K562 (cell line): ENCODE measurements at regions not wholly inside any gene's neighbourhood (a gene's known extent, or its start where the extent isn't known, plus 50 kb on each side); places are given as distances from the start of the nearest gene placed in this dataset.

Experiments
- ATAC-seq: fragments of 200-7000 bp; cut with Tn5 transposase; 3 replicates; pipeline ENCODE4 v1.9.1; 2020; ENCODE audit warnings: moderate library complexity
- BruUV-seq: library from RNA; stranded (reverse); fragments of 400-500 nt; replicated peaks from 2 replicates; lab custom pipeline; 2021; lab: Mats Ljungman, UMichigan
- CTCF ChIA-PET: fragments of 300-600 bp; formaldehyde crosslinking; extraction: SDS; loops from one replicate; lab custom pipeline; 2021; ENCODE audit warnings: low intra/inter-chr PET ratio; lab: Yijun Ruan, JAX
- POLR2A ChIA-PET: fragments of 300-600, 350-650 bp; sonication (Branson Sonifier 250); formaldehyde crosslinking; extraction: SDS; loops from one replicate; lab custom pipeline; 2021; ENCODE audit warnings: antibody characterized with exemption, inconsistent platforms; lab: Yijun Ruan, JAX
- DNase-seq, 4 experiments: peaks; one replicate each; pipeline versions ENCODE4 v3.0.0 to v3.0.0-alpha.2; 2011 to 2018; ENCODE audit warnings: low spot score in 3 of 4, mixed read lengths in 3 of 4; ENCODE audit errors: extremely low read depth in 1 of 4
- FAIRE-seq: peaks from 2 replicates; lab custom pipeline; 2011; peaks lifted over from hg19 to GRCh38; lab: Jason Lieb, UNC
- H2AFZ ChIP-seq: 2 replicates; pipeline ENCODE4 v1.6.0; 2011; ENCODE audit warnings: low read depth, low read length, control low read depth, inconsistent platforms
- H3K27ac ChIP-seq: fragments of 200-600 bp; 3 replicates; pipeline ENCODE4 v1.8.0; 2011; ENCODE audit warnings: low read depth, mild to moderate bottlenecking, control low read depth, inconsistent platforms, low read length, moderate library complexity, mixed read lengths; ENCODE audit errors: extremely low read depth
- H3K27me3 ChIP-seq, 2 experiments: fragments of 300-600 bp in 1 of 2; 2 replicates in 1 of 2; 3 replicates in 1 of 2; pipeline versions ENCODE4 v1.6.0 to v1.8.0; 2011; ENCODE audit warnings: inconsistent platforms in 2 of 2, low read length in 2 of 2, mild to moderate bottlenecking in 1 of 2, mixed read lengths in 1 of 2, moderate library complexity in 1 of 2; ENCODE audit not compliant: control insufficient read depth in 2 of 2, insufficient read depth in 2 of 2
- H3K36me3 ChIP-seq: fragments of 300-600 bp; 3 replicates; pipeline ENCODE4 v1.8.0; 2011; ENCODE audit warnings: mild to moderate bottlenecking, low read length, inconsistent platforms; ENCODE audit not compliant: control insufficient read depth, insufficient read depth
- H3K4me1 ChIP-seq, 2 experiments: fragments of 200-600 bp in 1 of 2; replicated peaks in 1 of 2; 2 replicates in 1 of 2; 3 replicates in 1 of 2; pipeline versions ENCODE4 v1.5.1 to v1.8.0; 2011; ENCODE audit warnings: inconsistent platforms in 2 of 2, low read length in 2 of 2, mild to moderate bottlenecking in 1 of 2, mixed read lengths in 1 of 2, moderate library complexity in 1 of 2; ENCODE audit not compliant: control insufficient read depth in 2 of 2, insufficient read depth in 2 of 2
- H3K4me2 ChIP-seq: 2 replicates; pipeline ENCODE4 v1.6.1; 2011; ENCODE audit warnings: low read length, control low read depth, inconsistent platforms, mixed read lengths; ENCODE audit not compliant: insufficient read depth
- H3K4me3 ChIP-seq: fragments of 200-600 bp; sonication (generic), shearing (Covaris generic); 2 replicates; pipeline ENCODE4 v1.5.1; 2016; ENCODE audit warnings: control low read depth, inconsistent platforms
- H3K79me2 ChIP-seq: fragments of 200-600 bp; 3 replicates; pipeline ENCODE4 v1.8.0; 2011; ENCODE audit warnings: low read length, inconsistent platforms; ENCODE audit not compliant: control insufficient read depth, insufficient read depth
- H3K9ac ChIP-seq, 2 experiments: 2 replicates each; pipeline versions ENCODE4 v1.6.0 to v1.6.1; 2011; ENCODE audit warnings: low read depth in 2 of 2, low read length in 2 of 2, control low read depth in 1 of 2, inconsistent platforms in 1 of 2, mild to moderate bottlenecking in 1 of 2, mixed read lengths in 1 of 2; ENCODE audit not compliant: insufficient read depth in 1 of 2
- H3K9me1 ChIP-seq: one replicate; pipeline ENCODE4 v1.6.0; 2011; ENCODE audit warnings: inconsistent platforms, mild to moderate bottlenecking, low read length, moderate library complexity; ENCODE audit not compliant: control insufficient read depth, insufficient read depth
- H3K9me3 ChIP-seq: replicated peaks from 2 replicates; pipeline ENCODE4 v1.5.1; 2011; ENCODE audit warnings: low read depth, low read length, inconsistent platforms; ENCODE audit not compliant: control insufficient read depth, insufficient read depth
- H4K20me1 ChIP-seq: replicated peaks from 2 replicates; pipeline ENCODE4 v1.6.1; 2011; ENCODE audit warnings: low read length, inconsistent platforms, mixed read lengths; ENCODE audit not compliant: control insufficient read depth, insufficient read depth
- ASH1L ChIP-seq: fragments of 450-650 bp; IDR thresholded peaks from 2 replicates; pipeline ENCODE4 v1.6.1; 2018; ENCODE audit warnings: borderline replicate concordance, mild to moderate bottlenecking, low read depth; ENCODE audit not compliant: partially characterized antibody
- C11orf30 ChIP-seq: fragments of 450-650 bp; IDR thresholded peaks from 2 replicates; pipeline ENCODE4 v1.6.1; 2016; ENCODE audit warnings: low read depth, mild to moderate bottlenecking
- ETS2 ChIP-seq: IDR thresholded peaks from 2 replicates; pipeline ENCODE4 v1.6.1; 2016; ENCODE audit warnings: borderline replicate concordance, missing genetic modification characterization, mild to moderate bottlenecking, moderate library complexity, missing compliant biosample characterization; ENCODE audit not compliant: poor library complexity, severe bottlenecking
- FOS ChIP-seq: IDR thresholded peaks from 3 replicates; pipeline ENCODE4 v1.6.1; 2011; ENCODE audit not compliant: insufficient read length; ENCODE audit errors: extremely low read depth
- FOXJ2 ChIP-seq: fragments of 200-800 bp; sonication (Bioruptor generic); IDR thresholded peaks from 2 replicates; pipeline ENCODE4 v1.6.1; 2016; ENCODE audit warnings: missing genetic modification characterization, missing compliant biosample characterization
- GATAD2A ChIP-seq: fragments of 450-650 bp; IDR thresholded peaks from 2 replicates; pipeline ENCODE4 v1.6.1; 2017
- HMBOX1 ChIP-seq: sonication (generic); IDR thresholded peaks from 2 replicates; pipeline ENCODE4 v1.6.1; 2016
- POLR3A ChIP-seq: IDR thresholded peaks from 2 replicates; pipeline ENCODE4 v1.6.1; 2011; ENCODE audit warnings: borderline replicate concordance, mild to moderate bottlenecking, moderate library complexity; ENCODE audit not compliant: insufficient read length, insufficient read depth; ENCODE audit errors: extremely low read depth
- RAD51 ChIP-seq: fragments of 450-650 bp; IDR thresholded peaks from 2 replicates; pipeline ENCODE4 v1.7.1; 2016; ENCODE audit warnings: low read depth, mild to moderate bottlenecking, borderline replicate concordance
- SLC30A9 ChIP-seq: fragments of 250-450 bp; sonication (Bioruptor Pico); IDR thresholded peaks from 2 replicates; pipeline ENCODE4 v1.8.0; 2022; ENCODE audit warnings: mild to moderate bottlenecking, moderate library complexity
- SMARCB1 ChIP-seq: IDR thresholded peaks from 2 replicates; pipeline ENCODE4 v1.6.1; 2011; ENCODE audit warnings: improper control_type of control experiment, low read depth; ENCODE audit not compliant: insufficient read length
- STAT5A ChIP-seq: IDR thresholded peaks from 2 replicates; pipeline ENCODE4 v1.6.1; 2012; ENCODE audit warnings: low read length, inconsistent platforms, borderline replicate concordance
- TRIM28 ChIP-seq: fragments of 450-650 bp; IDR thresholded peaks from 2 replicates; pipeline ENCODE4 v1.6.1; 2017
- XRCC5 ChIP-seq: fragments of 200-400 bp; formaldehyde crosslinking; IDR thresholded peaks from 2 replicates; pipeline ENCODE4 v1.6.1; 2017; ENCODE audit warnings: low read depth, mild to moderate bottlenecking, low read length
- ZNF551 ChIP-seq: fragments of 250-450 bp; sonication (Bioruptor Pico); IDR thresholded peaks from 2 replicates; pipeline ENCODE4 v1.5.0; 2021; ENCODE audit warnings: mild to moderate bottlenecking, moderate library complexity
- ZNF561 ChIP-seq: fragments of 450-650 bp; formaldehyde crosslinking; conservative IDR thresholded peaks from 2 replicates; pipeline ENCODE4 v1.4.0; 2020; ENCODE audit warnings: mild to moderate bottlenecking, moderate library complexity
- WGBS: fragments of 100-300 bp; shearing (Covaris generic); methylation state at CpG from one replicate; pipeline ENCODE4 v1.1.6; 2016; ENCODE audit warnings: low coverage, mixed read lengths; ENCODE audit not compliant: insufficient coverage; ENCODE audit errors: missing lambda C conversion rate; 5-methylcytosine and 5-hydroxymethylcytosine counted together
- in situ Hi-C: fragments of 300-500 bp; cut with MboI; formaldehyde crosslinking; loops from 4 replicates; pipeline ENCODE4 v1.15.0; 2018; ENCODE audit warnings: inconsistent platforms, mixed read lengths
- intact Hi-C: fragments of 100-400 bp; cut with micrococcal nuclease; formaldehyde crosslinking; loops from 2 replicates; pipeline ENCODE4 v1.14.2; 2022
- TF ChIP-seq, protein P1 (sequence below): sonication (generic); formaldehyde crosslinking; IDR thresholded peaks from 2 replicates; pipeline ENCODE4 v1.8.0; 2022; ENCODE audit warnings: missing genetic modification reagents, mild to moderate bottlenecking, borderline replicate concordance
- TF ChIP-seq, protein P2 (sequence below): fragments of 250-450 bp; sonication (Bioruptor Pico); IDR thresholded peaks from 2 replicates; pipeline ENCODE4 v1.5.0; 2021; ENCODE audit warnings: mild to moderate bottlenecking, borderline replicate concordance

DNA sequence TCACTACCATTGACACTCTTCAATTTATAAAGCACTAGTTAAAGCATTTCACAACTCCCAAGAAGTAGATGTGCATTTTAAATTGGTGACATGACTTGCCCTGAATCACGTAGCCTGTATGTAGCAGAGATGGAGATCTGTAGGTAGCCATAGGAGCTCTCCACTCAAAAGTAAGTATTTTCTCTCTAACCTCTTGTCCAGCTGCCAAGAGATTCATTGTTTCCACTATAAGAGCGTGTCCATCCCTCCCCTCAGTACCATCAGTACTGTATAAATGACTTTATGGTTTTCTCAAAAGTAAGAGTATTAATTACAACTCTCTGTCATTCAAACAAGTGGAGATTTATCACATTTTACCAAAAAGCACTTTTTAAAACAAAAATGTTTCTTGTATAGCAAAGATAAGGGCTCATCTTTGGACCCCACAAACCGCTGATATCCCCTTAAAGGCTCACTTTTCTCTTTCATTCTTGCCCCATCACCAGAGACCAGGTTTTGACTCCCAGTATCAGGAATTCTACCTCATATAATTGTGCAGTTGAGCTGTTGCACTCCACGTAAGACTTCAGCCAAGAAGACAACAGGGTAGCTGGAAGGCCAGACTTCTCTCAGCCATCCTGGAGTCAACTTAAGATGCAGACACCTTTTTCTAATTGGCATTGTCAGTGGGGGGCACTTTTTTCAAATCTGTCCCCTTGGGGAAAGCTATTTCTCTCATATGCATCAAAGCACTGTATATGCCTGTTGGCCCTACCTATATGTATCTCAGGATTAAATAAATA is 78.0 kb upstream of the GALNT5 start:
- 55% methylated on average over 4 of the region's 4 CpGs for WGBS
- Histone ChIP-seq H3K27me3 (no peaks in the 10 kb centered on the region), H3K27ac (no peak overlapping the region), H3K9me1 (no peaks in the 10 kb centered on the region), H3K4me1 (peaks cover 3 to 20% of the 10 kb centered on the region in 2 experiments; a peak in 4 of 5 replicates), H3K9me3 (no peaks in the 10 kb centered on the region), H3K36me3 (no peaks in the 10 kb centered on the region), H3K4me2 (no peak overlapping the region), H4K20me1 (no peaks in the 10 kb centered on the region), H3K4me3 (no peak overlapping the region), H3K9ac (no peak overlapping the region), H2AFZ (peak overlapping the region; percentile 60; the same call in 1 of the 2 replicates), H3K79me2 (no peaks in the 10 kb centered on the region)
- ATAC-seq, result no peak
- no TSS peak for BruUV-seq
- ChIA-PET CTCF (no interaction called here), POLR2A (interaction anchor here (0.8 to 1.5 kb wide), 3 partner anchors 10 to 78 kb away, joined by 3 to 4 read pairs (median 3); partner anchors contain the start of gene GALNT5)
- DNase-seq, result no peak
- TF ChIP-seq STAT5A (no peak), FOXJ2 (no peak), GATAD2A (no peak), HMBOX1 (no peak), RAD51 (no peak), FOS (no peak), ASH1L (no peak), C11orf30 (no peak), POLR3A (no peak), XRCC5 (no peak), ZNF551 (no peak), SMARCB1 (no peak), SLC30A9 (no peak), ZNF561 (CRISPR knock-in tag) (no peak), TRIM28 (no peak), ETS2 (tag) (no peak)
- TF ChIP-seq, protein P1, sequence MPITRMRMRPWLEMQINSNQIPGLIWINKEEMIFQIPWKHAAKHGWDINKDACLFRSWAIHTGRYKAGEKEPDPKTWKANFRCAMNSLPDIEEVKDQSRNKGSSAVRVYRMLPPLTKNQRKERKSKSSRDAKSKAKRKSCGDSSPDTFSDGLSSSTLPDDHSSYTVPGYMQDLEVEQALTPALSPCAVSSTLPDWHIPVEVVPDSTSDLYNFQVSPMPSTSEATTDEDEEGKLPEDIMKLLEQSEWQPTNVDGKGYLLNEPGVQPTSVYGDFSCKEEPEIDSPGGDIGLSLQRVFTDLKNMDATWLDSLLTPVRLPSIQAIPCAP, result no peak
- TF ChIP-seq, protein P2, sequence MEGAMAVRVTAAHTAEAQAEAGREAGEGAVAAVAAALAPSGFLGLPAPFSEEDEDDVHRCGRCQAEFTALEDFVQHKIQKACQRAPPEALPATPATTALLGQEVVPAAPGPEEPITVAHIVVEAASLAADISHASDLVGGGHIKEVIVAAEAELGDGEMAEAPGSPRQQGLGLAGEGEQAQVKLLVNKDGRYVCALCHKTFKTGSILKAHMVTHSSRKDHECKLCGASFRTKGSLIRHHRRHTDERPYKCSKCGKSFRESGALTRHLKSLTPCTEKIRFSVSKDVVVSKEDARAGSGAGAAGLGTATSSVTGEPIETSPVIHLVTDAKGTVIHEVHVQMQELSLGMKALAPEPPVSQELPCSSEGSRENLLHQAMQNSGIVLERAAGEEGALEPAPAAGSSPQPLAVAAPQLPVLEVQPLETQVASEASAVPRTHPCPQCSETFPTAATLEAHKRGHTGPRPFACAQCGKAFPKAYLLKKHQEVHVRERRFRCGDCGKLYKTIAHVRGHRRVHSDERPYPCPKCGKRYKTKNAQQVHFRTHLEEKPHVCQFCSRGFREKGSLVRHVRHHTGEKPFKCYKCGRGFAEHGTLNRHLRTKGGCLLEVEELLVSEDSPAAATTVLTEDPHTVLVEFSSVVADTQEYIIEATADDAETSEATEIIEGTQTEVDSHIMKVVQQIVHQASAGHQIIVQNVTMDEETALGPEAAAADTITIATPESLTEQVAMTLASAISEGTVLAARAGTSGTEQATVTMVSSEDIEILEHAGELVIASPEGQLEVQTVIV (CRISPR knock-in tag), result no peak
- intact Hi-C loops, result no loop called here
- FAIRE-seq, result no peak
- in situ Hi-C loops, result no loop called here
